Neural progenitor cell (in vitro differentiated cells): ENCODE measurements at regions not wholly inside any gene's neighbourhood (a gene's known extent, or its start where the extent isn't known, plus 50 kb on each side); places are given as distances from the start of the nearest gene placed in this dataset.

Source experiments
- DNase-seq: peaks from one replicate; pipeline ENCODE4 v3.0.0-alpha.2; 2016; ENCODE audit warnings: low spot score
- H2AFZ ChIP-seq: fragments of 200-600 bp; sonication (generic); replicated peaks from 2 replicates; pipeline ENCODE4 v1.6.1; 2016; ENCODE audit warnings: antibody characterized with exemption
- H3F3A ChIP-seq: fragments of 200-600 bp; sonication (generic); 2 replicates; pipeline ENCODE4 v1.6.1; 2016; ENCODE audit warnings: antibody characterized with exemption, low read depth
- H3K27ac ChIP-seq: fragments of 200-600 bp; sonication (generic); 2 replicates; pipeline ENCODE4 v1.5.1; 2016; ENCODE audit warnings: mild to moderate bottlenecking
- H3K27me3 ChIP-seq: fragments of 200-600 bp; sonication (generic); 2 replicates; pipeline ENCODE4 v1.6.1; 2016; ENCODE audit warnings: mild to moderate bottlenecking, moderate library complexity
- H3K36me3 ChIP-seq: fragments of 200-600 bp; sonication (generic); 2 replicates; pipeline ENCODE4 v1.5.1; 2016
- H3K4me1 ChIP-seq: fragments of 200-600 bp; sonication (generic); 2 replicates; pipeline ENCODE4 v1.6.1; 2016; ENCODE audit warnings: mixed run types
- H3K4me2 ChIP-seq: fragments of 200-600 bp; sonication (generic); 2 replicates; pipeline ENCODE4 v1.6.1; 2016
- H3K4me3 ChIP-seq: fragments of 200-600 bp; sonication (generic); 2 replicates; pipeline ENCODE4 v1.5.1; 2016
- H3K79me2 ChIP-seq: fragments of 200-600 bp; sonication (generic); 2 replicates; pipeline ENCODE4 v1.6.1; 2016; ENCODE audit warnings: low read depth
- H3K9ac ChIP-seq: fragments of 200-600 bp; sonication (generic); 2 replicates; pipeline ENCODE4 v1.6.1; 2016
- H3K9me3 ChIP-seq: fragments of 200-600 bp; sonication (generic); 2 replicates; pipeline ENCODE4 v1.5.1; 2016; ENCODE audit warnings: low read depth
- H4K20me1 ChIP-seq: fragments of 200-600 bp; sonication (generic); 2 replicates; pipeline ENCODE4 v1.6.1; 2016; ENCODE audit warnings: low read depth
- H3K27ac Mint-ChIP-seq: 3 replicates; pipeline ENCODE4 v1.8.0; 2021; ENCODE audit warnings: mixed read lengths
- H3K27me3 Mint-ChIP-seq: 2 replicates; pipeline ENCODE4 v1.8.0; 2022; ENCODE audit warnings: low read depth, mild to moderate bottlenecking, inconsistent platforms, moderate library complexity, mixed read lengths; ENCODE audit not compliant: insufficient read depth
- H3K36me3 Mint-ChIP-seq: 3 replicates; pipeline ENCODE4 v1.8.0; 2021; ENCODE audit warnings: mixed read lengths
- H3K4me1 Mint-ChIP-seq: 3 replicates; pipeline ENCODE4 v1.8.0; 2021; ENCODE audit warnings: mixed read lengths
- H3K4me3 Mint-ChIP-seq: 3 replicates; pipeline ENCODE4 v1.8.0; 2021; ENCODE audit warnings: mild to moderate bottlenecking, moderate library complexity, mixed read lengths
- H3K9me3 Mint-ChIP-seq: 3 replicates; pipeline ENCODE4 v1.8.0; 2020; ENCODE audit warnings: mixed read lengths
- EZH2 ChIP-seq: fragments of 200-600 bp; sonication (generic); IDR thresholded peaks from 2 replicates; pipeline ENCODE4 v1.6.1; 2017; ENCODE audit warnings: antibody characterized with exemption, mild to moderate bottlenecking, moderate library complexity
- EZH2phosphoT487 ChIP-seq: fragments of 200-600 bp; sonication (generic); IDR thresholded peaks from 2 replicates; pipeline ENCODE4 v1.6.1; 2017; ENCODE audit warnings: antibody characterized with exemption
- TF ChIP-seq, protein P1 (sequence below): fragments of 200-600 bp; sonication (generic); IDR thresholded peaks from 2 replicates; pipeline ENCODE4 v1.5.1; 2017; ENCODE audit warnings: antibody characterized with exemption, mild to moderate bottlenecking

DNA sequence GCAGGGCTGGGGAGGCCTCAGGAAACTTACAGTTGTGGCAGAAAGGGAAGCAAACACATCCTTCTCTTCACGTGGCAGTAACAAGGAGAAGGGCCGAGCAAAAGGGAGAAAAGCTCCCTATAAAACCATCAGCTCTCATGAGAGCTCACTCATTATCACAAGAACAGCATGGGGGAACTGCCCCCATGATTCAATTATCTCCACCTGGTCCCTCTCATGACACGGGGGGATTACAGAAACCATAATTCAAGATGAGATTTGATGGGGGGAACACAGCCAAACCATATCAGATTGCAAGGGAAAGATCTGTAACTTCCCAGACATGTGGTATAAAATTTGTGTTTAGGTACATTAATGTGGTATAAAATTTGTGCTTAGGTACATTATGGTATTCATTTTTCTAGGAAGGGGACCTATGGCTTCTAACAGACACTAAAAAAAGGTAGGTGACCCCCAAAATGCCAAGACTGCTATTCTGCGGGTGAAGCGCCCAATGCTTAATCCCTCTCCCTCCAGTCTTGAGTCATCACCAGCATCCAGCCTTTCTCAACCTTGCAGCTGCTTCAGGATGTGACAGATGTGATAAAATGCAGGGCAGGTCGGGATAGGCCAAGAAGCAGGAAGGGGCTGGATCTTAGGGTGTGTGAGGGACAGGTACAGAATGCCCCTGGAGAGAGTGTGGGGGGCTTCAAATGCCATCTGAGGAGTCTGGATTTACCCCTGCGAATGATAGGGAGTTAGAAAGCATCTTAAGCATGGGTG is 57.7 kb upstream of the AMPD3 start:
- Histone ChIP-seq H3K4me3 (no peak overlapping the region), H2AFZ (no peak overlapping the region), H3K27me3 (no peaks in the 10 kb centered on the region), H3K36me3 (no peaks in the 10 kb centered on the region), H3K27ac (no peak overlapping the region), H3K4me2 (no peak overlapping the region), H3K9ac (no peak overlapping the region), H4K20me1 (no peaks in the 10 kb centered on the region), H3K79me2 (no peaks in the 10 kb centered on the region), H3F3A (no peaks in the 10 kb centered on the region), H3K9me3 (no peaks in the 10 kb centered on the region), H3K4me1 (no peaks in the 10 kb centered on the region)
- H3K9me3 Mint-ChIP-seq: no peaks in the 10 kb centered on the region
- no peak for DNase-seq
- H3K4me3 Mint-ChIP-seq: no peak overlapping the region
- TF ChIP-seq EZH2 (no peak), EZH2phosphoT487 (no peak)
- TF ChIP-seq, protein P1, sequence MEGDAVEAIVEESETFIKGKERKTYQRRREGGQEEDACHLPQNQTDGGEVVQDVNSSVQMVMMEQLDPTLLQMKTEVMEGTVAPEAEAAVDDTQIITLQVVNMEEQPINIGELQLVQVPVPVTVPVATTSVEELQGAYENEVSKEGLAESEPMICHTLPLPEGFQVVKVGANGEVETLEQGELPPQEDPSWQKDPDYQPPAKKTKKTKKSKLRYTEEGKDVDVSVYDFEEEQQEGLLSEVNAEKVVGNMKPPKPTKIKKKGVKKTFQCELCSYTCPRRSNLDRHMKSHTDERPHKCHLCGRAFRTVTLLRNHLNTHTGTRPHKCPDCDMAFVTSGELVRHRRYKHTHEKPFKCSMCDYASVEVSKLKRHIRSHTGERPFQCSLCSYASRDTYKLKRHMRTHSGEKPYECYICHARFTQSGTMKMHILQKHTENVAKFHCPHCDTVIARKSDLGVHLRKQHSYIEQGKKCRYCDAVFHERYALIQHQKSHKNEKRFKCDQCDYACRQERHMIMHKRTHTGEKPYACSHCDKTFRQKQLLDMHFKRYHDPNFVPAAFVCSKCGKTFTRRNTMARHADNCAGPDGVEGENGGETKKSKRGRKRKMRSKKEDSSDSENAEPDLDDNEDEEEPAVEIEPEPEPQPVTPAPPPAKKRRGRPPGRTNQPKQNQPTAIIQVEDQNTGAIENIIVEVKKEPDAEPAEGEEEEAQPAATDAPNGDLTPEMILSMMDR: no peak
- peaks cover 9% of the 10 kb centered on the region for H3K4me1 Mint-ChIP-seq
- H3K36me3 Mint-ChIP-seq: no peaks in the 10 kb centered on the region
- H3K27ac Mint-ChIP-seq: no peak overlapping the region
- peaks cover 6% of the 10 kb centered on the region for H3K27me3 Mint-ChIP-seq

DNA sequence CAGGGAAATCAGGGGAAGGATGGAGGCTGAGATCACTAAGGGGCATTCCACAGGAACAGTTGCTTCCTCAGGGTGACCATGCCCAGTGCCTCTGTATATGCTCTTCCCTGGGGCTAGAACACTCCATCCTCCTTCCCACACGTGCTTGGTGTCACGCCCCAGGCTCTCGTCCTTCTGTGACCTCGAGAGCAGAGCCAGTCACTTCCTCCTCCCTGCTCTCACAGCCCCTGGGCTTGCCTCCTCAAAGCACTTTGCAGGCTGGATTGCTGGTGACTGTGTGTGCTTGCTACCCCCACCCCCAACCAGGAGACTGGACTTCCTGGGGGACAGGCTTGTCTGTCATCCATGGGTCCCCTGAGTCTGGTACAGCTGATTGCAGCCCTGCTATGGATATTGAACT is 56.5 kb upstream of the AMPD3 start:
- Histone ChIP-seq H3K4me1 (no peaks in the 10 kb centered on the region), H3K9ac (no peak overlapping the region), H4K20me1 (no peaks in the 10 kb centered on the region), H3K79me2 (no peaks in the 10 kb centered on the region), H3K4me3 (no peak overlapping the region), H2AFZ (no peak overlapping the region), H3K9me3 (no peaks in the 10 kb centered on the region), H3F3A (no peaks in the 10 kb centered on the region), H3K4me2 (no peak overlapping the region), H3K27me3 (no peaks in the 10 kb centered on the region), H3K36me3 (no peaks in the 10 kb centered on the region), H3K27ac (no peak overlapping the region)
- no peak overlapping the region for H3K27ac Mint-ChIP-seq
- TF ChIP-seq EZH2phosphoT487: no peak
- TF ChIP-seq, protein P1: no peak
- no peak for TF ChIP-seq EZH2
- H3K36me3 Mint-ChIP-seq: no peaks in the 10 kb centered on the region
- H3K4me3 Mint-ChIP-seq: no peak overlapping the region
- peaks cover 3% of the 10 kb centered on the region for H3K4me1 Mint-ChIP-seq
- DNase-seq: no peak
- peaks cover 4% of the 10 kb centered on the region for H3K27me3 Mint-ChIP-seq
- H3K9me3 Mint-ChIP-seq: no peaks in the 10 kb centered on the region

DNA sequence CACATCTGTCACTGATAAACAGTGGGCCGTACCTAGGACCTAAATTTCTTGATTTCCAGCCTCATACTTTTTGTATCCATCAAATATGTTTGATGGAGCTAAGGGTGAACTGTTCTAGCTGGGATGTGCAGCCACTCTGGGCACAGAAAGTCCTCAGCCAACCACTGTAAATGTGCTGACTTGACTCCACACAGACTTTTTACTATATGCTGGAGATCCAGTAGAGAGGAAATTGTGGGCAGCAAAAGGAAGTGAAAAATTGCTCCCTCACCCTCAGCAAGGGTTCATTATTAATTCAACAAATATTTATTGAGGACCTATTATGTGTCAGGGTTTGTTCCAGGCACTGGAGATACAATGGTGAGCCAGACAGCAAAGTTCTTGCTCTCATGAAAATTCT is 54.2 kb upstream of the AMPD3 start:
- no peak for DNase-seq
- Histone ChIP-seq H3F3A (no peaks in the 10 kb centered on the region), H3K4me2 (no peak overlapping the region), H2AFZ (no peak overlapping the region), H3K4me1 (no peaks in the 10 kb centered on the region), H4K20me1 (no peaks in the 10 kb centered on the region), H3K27me3 (no peaks in the 10 kb centered on the region), H3K79me2 (no peaks in the 10 kb centered on the region), H3K36me3 (no peaks in the 10 kb centered on the region), H3K27ac (no peak overlapping the region), H3K9ac (no peak overlapping the region), H3K4me3 (no peak overlapping the region), H3K9me3 (no peaks in the 10 kb centered on the region)
- H3K9me3 Mint-ChIP-seq: no peaks in the 10 kb centered on the region
- H3K4me1 Mint-ChIP-seq: no peaks in the 10 kb centered on the region
- TF ChIP-seq EZH2 (no peak), EZH2phosphoT487 (no peak)
- TF ChIP-seq, protein P1: no peak
- H3K36me3 Mint-ChIP-seq: no peaks in the 10 kb centered on the region
- H3K4me3 Mint-ChIP-seq: no peak overlapping the region
- H3K27me3 Mint-ChIP-seq: peaks cover 6% of the 10 kb centered on the region
- H3K27ac Mint-ChIP-seq: no peak overlapping the region
